H1 (cell line): ENCODE measurements at regions not wholly inside any gene's neighbourhood (a gene's known extent, or its start where the extent isn't known, plus 50 kb on each side); places are given as distances from the start of the nearest gene placed in this dataset.
A peak's percentile ranks its signal among the peaks of the same experiment; 100 is the strongest.

Experiments
- CHD7 ChIP-seq: fragments of 300-600 bp; sonication (generic); IDR thresholded peaks from 2 replicates; pipeline ENCODE4 v1.7.1; 2012; ENCODE audit warnings: low read length, moderate library complexity, mild to moderate bottlenecking, inconsistent platforms; ENCODE audit not compliant: insufficient replicate concordance
- FOSL1 ChIP-seq: IDR thresholded peaks from 2 replicates; pipeline ENCODE4 v1.6.1; 2011; ENCODE audit warnings: mild to moderate bottlenecking, low read depth, low read length, moderate library complexity; ENCODE audit not compliant: insufficient read depth
- GABPA ChIP-seq: IDR thresholded peaks from 2 replicates; pipeline ENCODE4 v1.6.1; 2011; ENCODE audit warnings: mild to moderate bottlenecking, low read length, moderate library complexity, borderline replicate concordance; ENCODE audit not compliant: insufficient read depth
- HDAC2 ChIP-seq, 2 experiments: fragments of 300-600 bp in 1 of 2; sonication (generic) in 1 of 2; IDR thresholded peaks; 2 replicates each; pipeline ENCODE4 v1.6.1; 2011 to 2012; ENCODE audit warnings: low read depth in 2 of 2, low read length in 2 of 2, mild to moderate bottlenecking in 2 of 2, moderate library complexity in 2 of 2, borderline replicate concordance in 1 of 2, inconsistent platforms in 1 of 2
- SAP30 ChIP-seq: fragments of 300-600 bp; sonication (generic); IDR thresholded peaks from 2 replicates; pipeline ENCODE4 v1.7.1; 2012; ENCODE audit warnings: low read length, moderate library complexity, mild to moderate bottlenecking, inconsistent platforms; ENCODE audit not compliant: insufficient read depth, insufficient replicate concordance

GRCh38 chr3:168512802-168513201 lies 417.1 kb upstream of the GOLIM4 start (continued):
- TF ChIP-seq CHD7, result peak; percentile 82
- TF ChIP-seq FOSL1, result no peak
- TF ChIP-seq GABPA, result no peak
- no peak for TF ChIP-seq HDAC2 (IDR thresholded peaks at IDR 0.05; ENCODE audit: borderline replicate concordance in 1 of 2, low read depth in 2 of 2, low read length in 2 of 2)
- TF ChIP-seq SAP30, result no peak
- TF ChIP-seq, all 59 proteins: peak for 3
